HG03520 (cell line): ENCODE measurements at regions not wholly inside any gene's neighbourhood (a gene's known extent, or its start where the extent isn't known, plus 50 kb on each side); places are given as distances from the start of the nearest gene placed in this dataset.
"Not testable (repeated sequence)": the region's sequence is repeated elsewhere in the genome, so short reads cannot be mapped to it uniquely, and the experiment has no call there.

Experiments
- ATAC-seq: cut with Tn5 transposase; IDR thresholded peaks from one replicate; pipeline ENCODE4 v1.9.1; 2021; ENCODE audit warnings: mild to moderate bottlenecking, moderate library complexity; ENCODE audit not compliant: unreplicated experiment

GRCh38 chr5:63564789-63565188 lies 397.5 kb downstream of the HTR1A start:
- ATAC-seq = no peak

GRCh38 chr5:63563008-63563917 lies 399.0 kb downstream of the HTR1A start:
- ATAC-seq = no peak

GRCh38 chr5:63555874-63556273 lies 406.4 kb downstream of the HTR1A start:
- no peak for ATAC-seq

- no peak for ATAC-seq
Measured at GRCh38 chr5:63554191-63554590, 408.1 kb downstream of the HTR1A start.

- ATAC-seq = no peak
Measured at GRCh38 chr5:63553073-63553472, 409.2 kb downstream of the HTR1A start.

- no peak for ATAC-seq
Measured at GRCh38 chr5:63535840-63536602, 426.2 kb downstream of the HTR1A start.

GRCh38 chr5:63524281-63524680 lies 438.0 kb downstream of the HTR1A start:
- no peak for ATAC-seq

- ATAC-seq = no peak
Measured at GRCh38 chr5:63516006-63516405, 446.2 kb downstream of the HTR1A start.

GRCh38 chr5:63500242-63500641 lies 462.0 kb downstream of the HTR1A start:
- ATAC-seq = no peak

GRCh38 chr5:63495225-63495624 lies 467.0 kb downstream of the HTR1A start:
- ATAC-seq = no peak

GRCh38 chr5:63483338-63483737 lies 478.9 kb downstream of the HTR1A start:
- no peak for ATAC-seq

- ATAC-seq = no peak
Measured at GRCh38 chr5:63473335-63473967, 488.8 kb downstream of the HTR1A start.

GRCh38 chr5:63456279-63456678 lies 506.0 kb downstream of the HTR1A start:
- no peak for ATAC-seq

- ATAC-seq = no peak
Measured at GRCh38 chr5:63451188-63451587, 511.1 kb downstream of the HTR1A start.

GRCh38 chr5:63439537-63439936 lies 522.7 kb downstream of the HTR1A start:
- ATAC-seq = no peak

- no peak for ATAC-seq
Measured at GRCh38 chr5:63409737-63410136, 552.5 kb downstream of the HTR1A start.

- no peak for ATAC-seq
Measured at GRCh38 chr5:63408984-63409383, 553.3 kb downstream of the HTR1A start.

GRCh38 chr5:63401436-63402046 lies 560.7 kb downstream of the HTR1A start:
- ATAC-seq = peak; percentile 86

GRCh38 chr5:63400079-63400478 lies 562.2 kb downstream of the HTR1A start:
- ATAC-seq = no peak

- no peak for ATAC-seq
Measured at GRCh38 chr5:63398346-63398745, 563.9 kb downstream of the HTR1A start.

GRCh38 chr5:63388188-63388587 lies 574.1 kb downstream of the HTR1A start:
- not testable (repeated sequence) for ATAC-seq
